ENCODE measurements at regions not wholly inside any gene's neighbourhood (a gene's known extent, or its start where the extent isn't known, plus 50 kb on each side); places are given as distances from the start of the nearest gene placed in this dataset.

GRCh38 chr6:68559716-68560115 is 75.4 kb upstream of the ADGRB3 start:
- POLR2A ChIA-PET (ENCODE audit: unreplicated experiment): no interaction called here
- TF ChIP-seq, protein P1, sequence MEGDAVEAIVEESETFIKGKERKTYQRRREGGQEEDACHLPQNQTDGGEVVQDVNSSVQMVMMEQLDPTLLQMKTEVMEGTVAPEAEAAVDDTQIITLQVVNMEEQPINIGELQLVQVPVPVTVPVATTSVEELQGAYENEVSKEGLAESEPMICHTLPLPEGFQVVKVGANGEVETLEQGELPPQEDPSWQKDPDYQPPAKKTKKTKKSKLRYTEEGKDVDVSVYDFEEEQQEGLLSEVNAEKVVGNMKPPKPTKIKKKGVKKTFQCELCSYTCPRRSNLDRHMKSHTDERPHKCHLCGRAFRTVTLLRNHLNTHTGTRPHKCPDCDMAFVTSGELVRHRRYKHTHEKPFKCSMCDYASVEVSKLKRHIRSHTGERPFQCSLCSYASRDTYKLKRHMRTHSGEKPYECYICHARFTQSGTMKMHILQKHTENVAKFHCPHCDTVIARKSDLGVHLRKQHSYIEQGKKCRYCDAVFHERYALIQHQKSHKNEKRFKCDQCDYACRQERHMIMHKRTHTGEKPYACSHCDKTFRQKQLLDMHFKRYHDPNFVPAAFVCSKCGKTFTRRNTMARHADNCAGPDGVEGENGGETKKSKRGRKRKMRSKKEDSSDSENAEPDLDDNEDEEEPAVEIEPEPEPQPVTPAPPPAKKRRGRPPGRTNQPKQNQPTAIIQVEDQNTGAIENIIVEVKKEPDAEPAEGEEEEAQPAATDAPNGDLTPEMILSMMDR (conservative IDR thresholded peaks at IDR 0.05): no peak
- no peak for TF ChIP-seq EZH2 (IDR thresholded peaks at IDR 0.05; ENCODE audit: low read depth)
- BruUV-seq (replicated peaks): no TSS peak
- no peak overlapping the region for H2AFZ ChIP-seq
- H3K36me3 ChIP-seq (ENCODE audit: low read depth): no peaks in the 10 kb centered on the region
- no peak overlapping the region for H3K4me2 ChIP-seq
- H3K4me3 ChIP-seq: no peak overlapping the region
- H3K4me1 ChIP-seq (replicated peaks; ENCODE audit: insufficient read depth): no peaks in the 10 kb centered on the region
- no peak for DNase-seq
- H3K27ac ChIP-seq: no peak overlapping the region
- H3K9me3 ChIP-seq (ENCODE audit: insufficient read depth, low read depth): no peaks in the 10 kb centered on the region
- CTCF ChIA-PET: no interaction called here
- no peaks in the 10 kb centered on the region for H3K79me2 ChIP-seq (ENCODE audit: low read depth)
- no peaks in the 10 kb centered on the region for H3F3A ChIP-seq (ENCODE audit: insufficient read depth, low read depth)
- H3K9me2 ChIP-seq (ENCODE audit: insufficient read depth): no peaks in the 10 kb centered on the region
- H4K20me1 ChIP-seq (ENCODE audit: insufficient read depth): no peaks in the 10 kb centered on the region
- H3K27me3 ChIP-seq (ENCODE audit: insufficient read depth, low read depth): no peaks in the 10 kb centered on the region
- intact Hi-C loops (cut with micrococcal nuclease; ENCODE audit: unreplicated experiment): no loop called here

GRCh38 chr6:68559070-68559469 is 76.0 kb upstream of the ADGRB3 start:
- CTCF ChIA-PET: no interaction called here
- no TSS peak for BruUV-seq (replicated peaks)

DNA sequence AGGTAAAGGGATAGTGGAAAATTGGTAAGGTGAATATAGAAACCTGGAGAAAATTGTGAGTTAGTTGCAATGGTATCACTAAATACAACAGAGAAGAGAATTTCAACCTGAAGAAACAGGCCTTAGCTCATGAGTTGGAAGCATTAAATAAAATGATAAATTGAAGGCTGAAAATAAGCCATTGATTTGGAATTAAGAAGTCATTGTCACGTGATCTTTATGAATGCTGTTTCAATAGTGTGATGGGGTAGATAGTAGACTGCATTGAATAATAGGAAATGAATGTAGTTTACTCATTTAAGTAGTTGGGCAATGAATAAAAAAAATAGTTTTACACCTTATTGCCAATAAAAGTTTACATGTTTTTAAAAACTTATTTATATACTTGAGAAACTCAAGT is 88.5 kb upstream of the ADGRB3 start:
- Histone ChIP-seq H3K4me2 (no peak overlapping the region), H3K27me3 (ENCODE audit: insufficient read depth, low read depth) (no peaks in the 10 kb centered on the region), H2AFZ (no peak overlapping the region), H3K79me2 (ENCODE audit: low read depth) (no peaks in the 10 kb centered on the region), H3K4me1 (replicated peaks; ENCODE audit: insufficient read depth) (no peaks in the 10 kb centered on the region), H4K20me1 (ENCODE audit: insufficient read depth) (no peaks in the 10 kb centered on the region), H3K27ac (no peak overlapping the region), H3K4me3 (no peak overlapping the region), H3K36me3 (ENCODE audit: low read depth) (no peaks in the 10 kb centered on the region), H3K9me3 (ENCODE audit: insufficient read depth, low read depth) (no peaks in the 10 kb centered on the region), H3F3A (ENCODE audit: insufficient read depth, low read depth) (no peaks in the 10 kb centered on the region), H3K9me2 (ENCODE audit: insufficient read depth) (no peaks in the 10 kb centered on the region)
- ChIA-PET POLR2A (ENCODE audit: unreplicated experiment) (no interaction called here), CTCF (no interaction called here)
- no peak for DNase-seq
- intact Hi-C loops (cut with micrococcal nuclease; ENCODE audit: unreplicated experiment): no loop called here
- no TSS peak for BruUV-seq (replicated peaks)
- TF ChIP-seq EZH2 (IDR thresholded peaks at IDR 0.05; ENCODE audit: low read depth): no peak
- TF ChIP-seq, protein P1 (conservative IDR thresholded peaks at IDR 0.05): no peak

More at GRCh38 chr6:68559070-68559469, 76.0 kb upstream of the ADGRB3 start:
- Histone ChIP-seq H3K4me3 (no peak overlapping the region), H3F3A (ENCODE audit: insufficient read depth, low read depth) (no peaks in the 10 kb centered on the region), H3K4me1 (replicated peaks; ENCODE audit: insufficient read depth) (no peaks in the 10 kb centered on the region), H2AFZ (no peak overlapping the region), H3K4me2 (no peak overlapping the region), H3K27ac (no peak overlapping the region), H3K27me3 (ENCODE audit: insufficient read depth, low read depth) (no peaks in the 10 kb centered on the region), H3K9me2 (ENCODE audit: insufficient read depth) (no peaks in the 10 kb centered on the region), H4K20me1 (ENCODE audit: insufficient read depth) (no peaks in the 10 kb centered on the region), H3K9me3 (ENCODE audit: insufficient read depth, low read depth) (no peaks in the 10 kb centered on the region), H3K79me2 (ENCODE audit: low read depth) (no peaks in the 10 kb centered on the region), H3K36me3 (ENCODE audit: low read depth) (no peaks in the 10 kb centered on the region)
- DNase-seq: no peak
- POLR2A ChIA-PET (ENCODE audit: unreplicated experiment): no interaction called here
- intact Hi-C loops (cut with micrococcal nuclease; ENCODE audit: unreplicated experiment): no loop called here
- TF ChIP-seq EZH2 (IDR thresholded peaks at IDR 0.05; ENCODE audit: low read depth): no peak
- TF ChIP-seq, protein P1 (conservative IDR thresholded peaks at IDR 0.05): no peak

Data from PC-9 (cell line).